ENCODE measurements at regions not wholly inside any gene's neighbourhood (a gene's known extent, or its start where the extent isn't known, plus 50 kb on each side); places are given as distances from the start of the nearest gene placed in this dataset.
A peak's percentile ranks its signal among the peaks of the same experiment; 100 is the strongest.

GRCh38 chr1:229025576-229025975, 245.3 kb upstream of the RAB4A start:
- H3K4me3 ChIP-seq (ENCODE audit: low read depth in 1 of 3, low read length in 3 of 3), result no peak overlapping the region
- no peak overlapping the region for H3K27ac ChIP-seq (ENCODE audit: low read depth in 1 of 2, low read length in 2 of 2)
- no peaks in the 10 kb centered on the region for H3K36me3 ChIP-seq (ENCODE audit: control insufficient read depth in 4 of 4, insufficient read depth in 3 of 4, low read depth in 1 of 4, low read length in 3 of 4)
- no peak overlapping the region for H3K9ac ChIP-seq (ENCODE audit: low read depth in 1 of 2, low read length in 2 of 2)
- no peaks in the 10 kb centered on the region for H3K9me3 ChIP-seq (ENCODE audit: control insufficient read depth in 4 of 4, low read length in 3 of 4)
- H3K4me1 ChIP-seq (ENCODE audit: control insufficient read depth in 4 of 4, insufficient read depth in 4 of 4, low read length in 3 of 4), result peaks cover 0 to 12% (median 6%) of the 10 kb centered on the region in 4 donors
- no peak for TF ChIP-seq EGR1 (IDR thresholded peaks at IDR 0.05; ENCODE audit: low read depth in 2 of 2)
- TF ChIP-seq CTCF (IDR thresholded peaks at IDR 0.05; ENCODE audit: low read depth, low read length, missing input control), result no peak
- TF ChIP-seq FOXA2 (IDR thresholded peaks at IDR 0.05), result no peak
- no peak for TF ChIP-seq NR2F2 (IDR thresholded peaks at IDR 0.05)
- TF ChIP-seq REST (IDR thresholded peaks at IDR 0.05), result no peak
- no peak for TF ChIP-seq MAX (IDR thresholded peaks at IDR 0.05)
- TF ChIP-seq GABPA (IDR thresholded peaks at IDR 0.05 in 1 of 2, conservative IDR thresholded peaks at IDR 0.05 in 1 of 2), result no peak
- TF ChIP-seq FOXA1 (IDR thresholded peaks at IDR 0.05), result no peak
- no peak for TF ChIP-seq TAF1 (conservative IDR thresholded peaks at IDR 0.05)
- no peak for TF ChIP-seq HNF4G (IDR thresholded peaks at IDR 0.05)
- no peak for TF ChIP-seq HNF4A (conservative IDR thresholded peaks at IDR 0.05)
- TF ChIP-seq SP1 (IDR thresholded peaks at IDR 0.05), result no peak
- no peak for TF ChIP-seq ATF3 (IDR thresholded peaks at IDR 0.05)
- TF ChIP-seq ZBTB33 (IDR thresholded peaks at IDR 0.05), result no peak
- 91% methylated on average over 2 of the region's 2 CpGs for WGBS
- no peaks in the 10 kb centered on the region for H3K27me3 ChIP-seq (ENCODE audit: control insufficient read depth in 4 of 4, insufficient read depth in 4 of 4, low read length in 3 of 4)
- no peak for DNase-seq (ENCODE audit: low spot score)

- DNase-seq (ENCODE audit: low spot score), result no peak
- Histone ChIP-seq H3K9me3 (ENCODE audit: control insufficient read depth in 4 of 4, low read length in 3 of 4) (no peaks in the 10 kb centered on the region), H3K4me1 (ENCODE audit: control insufficient read depth in 4 of 4, insufficient read depth in 4 of 4, low read length in 3 of 4) (peaks cover 0 to 12% (median 6%) of the 10 kb centered on the region in 4 donors), H3K4me3 (ENCODE audit: low read depth in 1 of 3, low read length in 3 of 3) (no peak overlapping the region), H3K27ac (ENCODE audit: low read depth in 1 of 2, low read length in 2 of 2) (peak overlapping the region; percentile 4 to 79), H3K9ac (ENCODE audit: low read depth in 1 of 2, low read length in 2 of 2) (no peak overlapping the region), H3K27me3 (ENCODE audit: control insufficient read depth in 4 of 4, insufficient read depth in 4 of 4, low read length in 3 of 4) (no peaks in the 10 kb centered on the region), H3K36me3 (ENCODE audit: control insufficient read depth in 4 of 4, insufficient read depth in 3 of 4, low read depth in 1 of 4, low read length in 3 of 4) (no peaks in the 10 kb centered on the region)
- WGBS, result 86% methylated on average over 5 of the region's 5 CpGs
- no peak for TF ChIP-seq TAF1 (conservative IDR thresholded peaks at IDR 0.05)
- TF ChIP-seq JUND (IDR thresholded peaks at IDR 0.05), result no peak
- TF ChIP-seq ATF3 (IDR thresholded peaks at IDR 0.05), result no peak
- no peak for TF ChIP-seq FOXA2 (IDR thresholded peaks at IDR 0.05)
- TF ChIP-seq EGR1 (IDR thresholded peaks at IDR 0.05; ENCODE audit: low read depth in 2 of 2), result no peak
- no peak for TF ChIP-seq RAD21 (IDR thresholded peaks at IDR 0.05)
- TF ChIP-seq RXRA (IDR thresholded peaks at IDR 0.05), result no peak
- TF ChIP-seq REST (IDR thresholded peaks at IDR 0.05), result no peak
- TF ChIP-seq FOXA1 (IDR thresholded peaks at IDR 0.05), result no peak
- no peak for TF ChIP-seq YY1 (IDR thresholded peaks at IDR 0.05)
- TF ChIP-seq MAX (IDR thresholded peaks at IDR 0.05), result no peak
- no peak for TF ChIP-seq NR2F2 (IDR thresholded peaks at IDR 0.05)
- no peak for TF ChIP-seq HNF4A (conservative IDR thresholded peaks at IDR 0.05)
- TF ChIP-seq SP1 (IDR thresholded peaks at IDR 0.05), result no peak
These were observed 243.8 kb upstream of the RAB4A start for GRCh38 chr1:229027158-229027557.

Data from liver (tissue), 8 donors.